ENCODE measurements at regions not wholly inside any gene's neighbourhood (a gene's known extent, or its start where the extent isn't known, plus 50 kb on each side); places are given as distances from the start of the nearest gene placed in this dataset.

- 0% methylated on average over 1 of the region's 1 CpG for whole genome bisulfite sequencing (ENCODE audit: insufficient coverage, insufficient replicate concordance, low lambda C conversion rate, missing lambda C conversion rate)
- Histone ChIP-seq H2AFZ (ENCODE audit: control insufficient read depth, low read depth, low read length) (no peak overlapping the region), H3K4me3 (no peak overlapping the region), H3K9ac (ENCODE audit: control insufficient read depth, insufficient read depth, low read length) (no peak overlapping the region), H3K27me3 (replicated peaks in 1 of 2; ENCODE audit: control insufficient read depth in 2 of 2, insufficient read depth in 2 of 2, low read length in 1 of 2) (no peaks in the 10 kb centered on the region), H3K79me2 (ENCODE audit: control insufficient read depth, insufficient read depth, low read length) (no peaks in the 10 kb centered on the region), H3K4me2 (ENCODE audit: control insufficient read depth, insufficient read depth) (no peak overlapping the region), H3K9me3 (replicated peaks; ENCODE audit: control insufficient read depth, insufficient read depth, low read length) (no peaks in the 10 kb centered on the region), H3K36me3 (ENCODE audit: control insufficient read depth in 2 of 2, insufficient read depth in 2 of 2, low read length in 1 of 2) (no peaks in the 10 kb centered on the region), H4K20me1 (ENCODE audit: control insufficient read depth, insufficient read depth) (no peaks in the 10 kb centered on the region), H3K27ac (ENCODE audit: control insufficient read depth, insufficient read depth) (no peak overlapping the region), H3K4me1 (ENCODE audit: control insufficient read depth, insufficient read depth, low read length) (no peaks in the 10 kb centered on the region)
- in situ Hi-C loops (cut with MboI): no loop called here
- RAD21 ChIA-PET (ENCODE audit: unreplicated experiment): no interaction called here
- POLR2A ChIA-PET: no interaction called here
- ATAC-seq (no peak), DNase-seq (ENCODE audit: low read depth, low spot score) (no peak), FAIRE-seq (no peak)
- TF ChIP-seq MTA2 (IDR thresholded peaks at IDR 0.05; ENCODE audit: low read depth): no peak
- peak in 2 of 3 experiments; percentile 22 to 26; a peak in 2 of 6 replicates for TF ChIP-seq CTCF (IDR thresholded peaks at IDR 0.05 in 2 of 3, conservative IDR thresholded peaks at IDR 0.05 in 1 of 3; ENCODE audit: control insufficient read depth in 2 of 3, extremely low read depth in 1 of 3, insufficient read depth in 1 of 3, low read depth in 3 of 3, low read length in 3 of 3)
- no peak for TF ChIP-seq FOS (IDR thresholded peaks at IDR 0.05; ENCODE audit: borderline replicate concordance, extremely low read depth, insufficient read length)
- no TSS peak for BruUV-seq (replicated peaks)
- CTCF ChIA-PET: no interaction called here
- intact Hi-C loops (cut with micrococcal nuclease; ENCODE audit: unreplicated experiment): no loop called here
- SMC1A ChIA-PET (ENCODE audit: uncharacterized antibody, unreplicated experiment): no interaction called here
These were observed 159.6 kb upstream of the COL11A1 start for GRCh38 chr1:103267893-103268292.

- RAD21 ChIA-PET (ENCODE audit: unreplicated experiment): no interaction called here
- SMC1A ChIA-PET (ENCODE audit: uncharacterized antibody, unreplicated experiment): no interaction called here
- Histone ChIP-seq H2AFZ (ENCODE audit: control insufficient read depth, low read depth, low read length) (no peak overlapping the region), H3K4me3 (no peak overlapping the region), H3K36me3 (ENCODE audit: control insufficient read depth in 2 of 2, insufficient read depth in 2 of 2, low read length in 1 of 2) (no peaks in the 10 kb centered on the region), H3K4me2 (ENCODE audit: control insufficient read depth, insufficient read depth) (no peak overlapping the region), H3K4me1 (ENCODE audit: control insufficient read depth, insufficient read depth, low read length) (no peaks in the 10 kb centered on the region), H3K27me3 (replicated peaks in 1 of 2; ENCODE audit: control insufficient read depth in 2 of 2, insufficient read depth in 2 of 2, low read length in 1 of 2) (no peaks in the 10 kb centered on the region), H3K79me2 (ENCODE audit: control insufficient read depth, insufficient read depth, low read length) (no peaks in the 10 kb centered on the region), H4K20me1 (ENCODE audit: control insufficient read depth, insufficient read depth) (no peaks in the 10 kb centered on the region), H3K27ac (ENCODE audit: control insufficient read depth, insufficient read depth) (no peak overlapping the region), H3K9ac (ENCODE audit: control insufficient read depth, insufficient read depth, low read length) (no peak overlapping the region), H3K9me3 (replicated peaks; ENCODE audit: control insufficient read depth, insufficient read depth, low read length) (no peaks in the 10 kb centered on the region)
- CTCF ChIA-PET: interaction anchor here (0.7 to 0.8 kb wide), 2 partner anchors 12 kb away, joined by 3 read pairs; no protein-coding TSS in a partner anchor
- POLR2A ChIA-PET: no interaction called here
- BruUV-seq (replicated peaks): no TSS peak
- intact Hi-C loops (cut with micrococcal nuclease; ENCODE audit: unreplicated experiment) (no loop called here), in situ Hi-C loops (cut with MboI) (no loop called here)
- 0% methylated on average over 1 of the region's 1 CpG for WGBS (ENCODE audit: insufficient coverage, insufficient replicate concordance, low lambda C conversion rate, missing lambda C conversion rate)
- FAIRE-seq (no peak), ATAC-seq (no peak), DNase-seq (ENCODE audit: low read depth, low spot score) (no peak)
- TF ChIP-seq SREBF2 (IDR thresholded peaks at IDR 0.05; ENCODE audit: low read length): no peak
- no peak for TF ChIP-seq RAD21 (IDR thresholded peaks at IDR 0.05; ENCODE audit: insufficient read depth, low read depth, low read length)
These were observed 158.9 kb upstream of the COL11A1 start for GRCh38 chr1:103267266-103267665.
